Caco-2 (cell line): ENCODE measurements at regions not wholly inside any gene's neighbourhood (a gene's known extent, or its start where the extent isn't known, plus 50 kb on each side); places are given as distances from the start of the nearest gene placed in this dataset.

Experiments used
- BruUV-seq: library from RNA; stranded (reverse); fragments of 400-500 nt; replicated peaks from 2 replicates; lab custom pipeline; 2021; lab: Mats Ljungman, UMichigan
- CTCF ChIA-PET: fragments of 300-600 bp; sonication (Branson Sonifier 250); formaldehyde crosslinking; loops from one replicate; lab custom pipeline; 2022; ENCODE audit warnings: antibody characterized with exemption; lab: Charles Lee
- POLR2A ChIA-PET: fragments of 300-600 bp; sonication (Branson Sonifier 250); formaldehyde crosslinking; loops from one replicate; lab custom pipeline; 2022; ENCODE audit warnings: antibody characterized with exemption; lab: Charles Lee
- DNase-seq, 2 experiments: peaks; one replicate each; pipeline versions ENCODE4 v3.0.0 to v3.0.0-alpha.2; 2020 to 2022
- H3K27me3 ChIP-seq: replicated peaks from 2 replicates; pipeline ENCODE4 v1.6.0; 2011; ENCODE audit warnings: low read length; ENCODE audit not compliant: control insufficient read depth, insufficient read depth
- H3K36me3 ChIP-seq: 2 replicates; pipeline ENCODE4 v1.5.1; 2011; ENCODE audit warnings: low read length; ENCODE audit not compliant: control insufficient read depth, insufficient read depth
- H3K4me1 ChIP-seq: fragments of 250-450 bp; sonication (Bioruptor Pico); 2 replicates; pipeline ENCODE4 v1.5.1; 2020; ENCODE audit warnings: mild to moderate bottlenecking
- H3K4me3 ChIP-seq: 2 replicates; pipeline ENCODE4 v1.5.1; 2011; ENCODE audit warnings: low read depth, mild to moderate bottlenecking, control low read depth, low read length
- H3K9me3 ChIP-seq: fragments of 250-450 bp; sonication (Bioruptor Pico); 2 replicates; pipeline ENCODE4 v1.5.1; 2020; ENCODE audit warnings: mild to moderate bottlenecking, moderate library complexity
- H3K27ac Mint-ChIP-seq: one replicate; pipeline ENCODE4 v1.8.0; 2022; ENCODE audit warnings: mixed read lengths; ENCODE audit not compliant: unreplicated experiment
- H3K27me3 Mint-ChIP-seq: one replicate; pipeline ENCODE4 v1.8.0; 2022; ENCODE audit warnings: mixed read lengths; ENCODE audit not compliant: insufficient read depth, unreplicated experiment
- H3K36me3 Mint-ChIP-seq: one replicate; pipeline ENCODE4 v1.8.0; 2022; ENCODE audit warnings: mild to moderate bottlenecking, mixed read lengths; ENCODE audit not compliant: insufficient read depth, unreplicated experiment
- H3K4me1 Mint-ChIP-seq: one replicate; pipeline ENCODE4 v1.8.0; 2022; ENCODE audit warnings: low read depth, mixed read lengths; ENCODE audit not compliant: unreplicated experiment
- H3K4me3 Mint-ChIP-seq: one replicate; pipeline ENCODE4 v1.8.0; 2022; ENCODE audit warnings: mild to moderate bottlenecking, moderate library complexity, mixed read lengths; ENCODE audit not compliant: unreplicated experiment
- H3K9me3 Mint-ChIP-seq: one replicate; pipeline ENCODE4 v1.8.0; 2022; ENCODE audit warnings: mixed read lengths; ENCODE audit not compliant: unreplicated experiment
- intact Hi-C: fragments of 100-400 bp; cut with micrococcal nuclease; formaldehyde crosslinking; loops from one replicate; pipeline ENCODE4 v1.10.0; 2022; ENCODE audit not compliant: unreplicated experiment
- TF ChIP-seq, protein P1 (sequence below), 2 experiments: fragments of 200-600 bp in 1 of 2; IDR thresholded peaks; 1 replicate in 1 of 2; 2 replicates in 1 of 2; pipeline versions ENCODE4 v1.5.1 to v1.8.0; 2011 to 2022; ENCODE audit warnings: antibody characterized with exemption in 1 of 2, control low read depth in 1 of 2, inconsistent platforms in 1 of 2, low read depth in 1 of 2, low read length in 1 of 2, mild to moderate bottlenecking in 1 of 2, moderate library complexity in 1 of 2; ENCODE audit not compliant: insufficient read depth in 1 of 2, severe bottlenecking in 1 of 2, unreplicated experiment in 1 of 2

DNA sequence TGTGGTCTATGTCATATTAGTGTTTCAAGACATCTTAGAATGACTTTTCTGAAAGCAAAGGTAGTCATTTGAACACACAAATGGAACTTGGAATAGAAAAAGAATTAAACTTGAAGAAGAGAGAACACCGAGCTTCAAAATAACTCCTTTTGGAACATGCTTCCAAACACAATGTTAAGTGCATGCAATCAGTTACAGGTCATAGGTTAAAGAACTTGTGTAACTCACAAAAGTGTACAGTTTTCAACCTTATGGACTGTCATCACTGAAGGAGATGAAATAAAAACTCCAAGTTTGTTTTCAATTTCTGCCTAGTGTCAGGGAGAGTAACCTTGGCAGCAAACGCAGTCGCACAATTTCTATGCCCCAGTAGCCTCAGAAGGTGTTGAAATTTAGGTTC, 192.9 kb upstream of the NECTIN3 start:
- Mint-ChIP-seq H3K27me3 (no peaks in the 10 kb centered on the region), H3K27ac (no peak overlapping the region), H3K4me3 (no peak overlapping the region), H3K36me3 (no peaks in the 10 kb centered on the region), H3K4me1 (peaks cover 6% of the 10 kb centered on the region), H3K9me3 (peaks cover 37% of the 10 kb centered on the region)
- CTCF ChIA-PET, result no interaction called here
- TF ChIP-seq, protein P1, sequence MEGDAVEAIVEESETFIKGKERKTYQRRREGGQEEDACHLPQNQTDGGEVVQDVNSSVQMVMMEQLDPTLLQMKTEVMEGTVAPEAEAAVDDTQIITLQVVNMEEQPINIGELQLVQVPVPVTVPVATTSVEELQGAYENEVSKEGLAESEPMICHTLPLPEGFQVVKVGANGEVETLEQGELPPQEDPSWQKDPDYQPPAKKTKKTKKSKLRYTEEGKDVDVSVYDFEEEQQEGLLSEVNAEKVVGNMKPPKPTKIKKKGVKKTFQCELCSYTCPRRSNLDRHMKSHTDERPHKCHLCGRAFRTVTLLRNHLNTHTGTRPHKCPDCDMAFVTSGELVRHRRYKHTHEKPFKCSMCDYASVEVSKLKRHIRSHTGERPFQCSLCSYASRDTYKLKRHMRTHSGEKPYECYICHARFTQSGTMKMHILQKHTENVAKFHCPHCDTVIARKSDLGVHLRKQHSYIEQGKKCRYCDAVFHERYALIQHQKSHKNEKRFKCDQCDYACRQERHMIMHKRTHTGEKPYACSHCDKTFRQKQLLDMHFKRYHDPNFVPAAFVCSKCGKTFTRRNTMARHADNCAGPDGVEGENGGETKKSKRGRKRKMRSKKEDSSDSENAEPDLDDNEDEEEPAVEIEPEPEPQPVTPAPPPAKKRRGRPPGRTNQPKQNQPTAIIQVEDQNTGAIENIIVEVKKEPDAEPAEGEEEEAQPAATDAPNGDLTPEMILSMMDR (IDR thresholded peaks at IDR 0.05; ENCODE audit: insufficient read depth in 1 of 2, low read depth in 1 of 2, low read length in 1 of 2, severe bottlenecking in 1 of 2, unreplicated experiment in 1 of 2), result no peak
- POLR2A ChIA-PET, result no interaction called here
- no peak for DNase-seq
- H3K4me1 ChIP-seq, result no peaks in the 10 kb centered on the region
- no TSS peak for BruUV-seq
- H3K4me3 ChIP-seq, result no peak overlapping the region
- H3K27me3 ChIP-seq, result no peaks in the 10 kb centered on the region
- no peaks in the 10 kb centered on the region for H3K36me3 ChIP-seq
- H3K9me3 ChIP-seq, result no peaks in the 10 kb centered on the region
- intact Hi-C loops, result no loop called here

DNA sequence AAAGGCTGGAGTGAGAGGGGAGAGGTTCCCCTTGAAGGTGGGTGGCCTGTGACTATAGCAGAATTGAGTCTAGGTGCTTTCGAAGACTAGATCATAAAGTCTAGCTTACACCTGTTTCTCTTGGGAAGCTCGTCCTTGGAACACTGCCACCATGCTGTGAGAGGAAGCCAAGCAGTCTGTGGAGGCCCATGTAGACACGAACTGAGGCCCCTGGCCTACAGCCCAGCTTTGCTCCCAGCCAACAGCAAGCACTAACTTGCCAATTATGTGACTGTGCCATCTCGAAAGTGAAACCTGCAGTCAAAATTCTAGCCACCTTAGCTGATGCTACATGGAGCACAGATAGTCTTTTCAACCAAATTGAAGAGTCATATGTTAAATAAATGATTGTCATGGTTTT, 190.5 kb upstream of the NECTIN3 start:
- TF ChIP-seq, protein P1 (IDR thresholded peaks at IDR 0.05; ENCODE audit: insufficient read depth in 1 of 2, low read depth in 1 of 2, low read length in 1 of 2, severe bottlenecking in 1 of 2, unreplicated experiment in 1 of 2), result peak in 1 of 2 experiments; percentile 15
- Histone ChIP-seq H3K27me3 (no peaks in the 10 kb centered on the region), H3K9me3 (no peaks in the 10 kb centered on the region), H3K4me3 (no peak overlapping the region), H3K36me3 (no peaks in the 10 kb centered on the region), H3K4me1 (no peaks in the 10 kb centered on the region)
- peak; percentile 13 to 36 for DNase-seq
- no peaks in the 10 kb centered on the region for H3K27me3 Mint-ChIP-seq
- H3K4me3 Mint-ChIP-seq, result no peak overlapping the region
- no TSS peak for BruUV-seq
- intact Hi-C loops, result no loop called here
- peaks cover 6% of the 10 kb centered on the region for H3K4me1 Mint-ChIP-seq
- H3K9me3 Mint-ChIP-seq, result peaks cover 13% of the 10 kb centered on the region
- no peaks in the 10 kb centered on the region for H3K36me3 Mint-ChIP-seq
- ChIA-PET POLR2A (no interaction called here), CTCF (interaction anchor here (0.8 kb wide), 1 partner anchor 199 kb away, joined by 3 read pairs; no protein-coding TSS in a partner anchor)
- no peak overlapping the region for H3K27ac Mint-ChIP-seq

DNA sequence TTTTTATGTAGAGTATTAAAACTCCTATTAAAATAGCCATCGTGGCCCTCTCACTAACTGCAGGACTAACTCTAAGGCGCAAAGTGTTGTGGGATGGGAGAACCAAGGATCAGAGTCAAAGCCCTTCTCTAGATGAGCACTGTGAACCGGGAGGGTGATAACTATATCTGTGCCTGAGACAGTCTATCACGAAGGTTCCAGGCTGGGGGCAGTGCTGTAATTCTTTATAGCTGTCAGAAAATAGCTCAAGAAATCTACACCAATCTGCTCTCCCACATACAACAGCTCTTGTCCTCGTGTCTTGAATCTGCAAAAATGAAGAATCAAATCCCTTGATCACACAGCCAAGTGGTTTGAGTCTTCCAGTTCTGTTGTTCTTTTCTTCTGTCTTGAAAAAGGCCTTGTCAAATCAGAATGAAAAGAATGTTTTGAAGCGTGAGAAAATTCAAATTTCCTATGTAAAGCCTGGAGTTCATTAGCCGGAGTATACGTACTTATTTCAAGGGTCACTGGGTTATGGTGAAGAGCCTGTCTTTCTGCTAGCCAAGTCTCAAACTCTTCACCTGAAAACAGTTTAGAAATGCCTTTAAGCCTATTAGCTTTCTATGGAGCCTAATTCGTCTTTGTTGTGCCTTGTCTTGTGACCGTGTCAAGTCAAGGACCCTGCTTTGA, 185.3 kb upstream of the NECTIN3 start:
- intact Hi-C loops, result no loop called here
- TF ChIP-seq, protein P1 (IDR thresholded peaks at IDR 0.05; ENCODE audit: insufficient read depth in 1 of 2, low read depth in 1 of 2, low read length in 1 of 2, severe bottlenecking in 1 of 2, unreplicated experiment in 1 of 2), result no peak
- CTCF ChIA-PET, result no interaction called here

More for the DNA sequence above, 185.3 kb upstream of the NECTIN3 start:
- no TSS peak for BruUV-seq
- Histone ChIP-seq H3K9me3 (0 out of 2 replicates have a peak, but pooled peaks cover 6% of the 10 kb centered on the region), H3K36me3 (no peaks in the 10 kb centered on the region), H3K4me3 (no peak overlapping the region), H3K4me1 (peaks cover 6% of the 10 kb centered on the region), H3K27me3 (no peaks in the 10 kb centered on the region)
- no peak for DNase-seq
- Mint-ChIP-seq H3K27me3 (no peaks in the 10 kb centered on the region), H3K4me1 (no peaks in the 10 kb centered on the region), H3K27ac (no peak overlapping the region), H3K9me3 (peaks cover 17% of the 10 kb centered on the region), H3K36me3 (no peaks in the 10 kb centered on the region), H3K4me3 (no peak overlapping the region)
- POLR2A ChIA-PET, result no interaction called here
